PC-3 (cell line): ENCODE measurements at regions not wholly inside any gene's neighbourhood (a gene's known extent, or its start where the extent isn't known, plus 50 kb on each side); places are given as distances from the start of the nearest gene placed in this dataset.

Experiments used
- EZH2 ChIP-seq: fragments of 300-600 bp; sonication (generic); IDR thresholded peaks from one replicate; pipeline ENCODE4 v1.6.1; 2017; ENCODE audit warnings: antibody characterized with exemption, mild to moderate bottlenecking, low read length; ENCODE audit not compliant: unreplicated experiment
- EZH2phosphoT487 ChIP-seq: fragments of 300-600 bp; sonication (generic); IDR thresholded peaks from 2 replicates; pipeline ENCODE4 v1.6.1; 2018; ENCODE audit warnings: mild to moderate bottlenecking, antibody characterized with exemption, low read length, borderline replicate concordance
- TF ChIP-seq, protein P1 (sequence below): fragments of 300-600 bp; sonication (generic); conservative IDR thresholded peaks from 2 replicates; pipeline ENCODE4 v1.5.1; 2017; ENCODE audit warnings: antibody characterized with exemption, low read depth, mild to moderate bottlenecking, low read length

DNA sequence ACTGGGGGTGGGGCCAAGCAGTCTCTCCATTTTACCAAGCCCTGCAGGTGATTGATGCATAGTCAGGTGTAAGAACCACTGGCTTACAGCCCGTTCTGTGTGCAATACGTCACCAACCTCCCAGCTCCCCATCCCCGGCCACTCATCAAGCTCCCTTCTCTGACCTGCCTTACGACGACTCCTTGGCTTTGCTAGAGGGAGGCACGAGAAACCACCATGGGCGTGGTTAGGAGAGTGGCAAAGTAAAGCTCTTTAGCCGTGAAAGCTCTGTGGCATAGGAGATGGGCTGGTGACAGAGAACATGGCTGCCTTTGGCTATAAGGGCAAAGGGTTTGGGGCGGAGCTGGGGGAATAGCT, 109.1 kb downstream of the BDH1 start:
- no peak for TF ChIP-seq EZH2phosphoT487
- TF ChIP-seq, protein P1, sequence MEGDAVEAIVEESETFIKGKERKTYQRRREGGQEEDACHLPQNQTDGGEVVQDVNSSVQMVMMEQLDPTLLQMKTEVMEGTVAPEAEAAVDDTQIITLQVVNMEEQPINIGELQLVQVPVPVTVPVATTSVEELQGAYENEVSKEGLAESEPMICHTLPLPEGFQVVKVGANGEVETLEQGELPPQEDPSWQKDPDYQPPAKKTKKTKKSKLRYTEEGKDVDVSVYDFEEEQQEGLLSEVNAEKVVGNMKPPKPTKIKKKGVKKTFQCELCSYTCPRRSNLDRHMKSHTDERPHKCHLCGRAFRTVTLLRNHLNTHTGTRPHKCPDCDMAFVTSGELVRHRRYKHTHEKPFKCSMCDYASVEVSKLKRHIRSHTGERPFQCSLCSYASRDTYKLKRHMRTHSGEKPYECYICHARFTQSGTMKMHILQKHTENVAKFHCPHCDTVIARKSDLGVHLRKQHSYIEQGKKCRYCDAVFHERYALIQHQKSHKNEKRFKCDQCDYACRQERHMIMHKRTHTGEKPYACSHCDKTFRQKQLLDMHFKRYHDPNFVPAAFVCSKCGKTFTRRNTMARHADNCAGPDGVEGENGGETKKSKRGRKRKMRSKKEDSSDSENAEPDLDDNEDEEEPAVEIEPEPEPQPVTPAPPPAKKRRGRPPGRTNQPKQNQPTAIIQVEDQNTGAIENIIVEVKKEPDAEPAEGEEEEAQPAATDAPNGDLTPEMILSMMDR = no peak
- TF ChIP-seq EZH2 = no peak
